ENCODE measurements at regions not wholly inside any gene's neighbourhood (a gene's known extent, or its start where the extent isn't known, plus 50 kb on each side); places are given as distances from the start of the nearest gene placed in this dataset.

DNA sequence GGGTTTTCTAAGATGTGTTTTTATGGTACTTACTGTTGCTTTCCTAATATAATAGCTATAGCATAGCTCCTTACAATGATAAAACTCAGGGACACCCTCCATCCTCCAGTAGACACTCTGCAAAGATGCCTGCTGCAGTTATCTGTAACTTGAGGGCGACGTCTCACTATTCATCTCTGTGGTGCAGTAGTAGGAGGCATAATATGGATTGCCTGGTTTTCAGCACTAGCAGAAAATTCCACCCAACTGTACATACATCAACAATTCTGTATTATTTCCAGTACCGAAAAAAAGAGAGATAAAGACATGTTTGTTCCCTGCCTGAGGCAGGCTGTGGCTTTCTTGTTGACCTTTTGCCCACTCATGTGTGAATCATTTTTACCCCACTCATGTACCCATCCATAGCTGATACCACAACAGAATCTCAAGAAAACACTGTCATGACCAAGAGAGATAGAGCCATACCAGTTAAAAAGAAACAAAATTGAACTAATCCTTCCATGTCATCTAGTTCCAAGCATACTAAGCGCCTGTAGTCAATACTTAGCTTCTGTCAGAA lies 220.1 kb downstream of the RAB28 start:
- POLR2A ChIA-PET: no interaction called here
- H3K36me3 Mint-ChIP-seq: no peaks in the 10 kb centered on the region
- no peaks in the 10 kb centered on the region for H3K27me3 Mint-ChIP-seq (ENCODE audit: low read depth)
- H3K9me3 Mint-ChIP-seq: no peaks in the 10 kb centered on the region
- H3K27ac Mint-ChIP-seq: no peak overlapping the region
- CTCF ChIA-PET: no interaction called here
- peaks cover 26% of the 10 kb centered on the region for H3K4me1 Mint-ChIP-seq
- no peak for ATAC-seq
- no peak for DNase-seq (ENCODE audit: low spot score)
- TF ChIP-seq MYBL2 (CRISPR knock-in tag; IDR thresholded peaks at IDR 0.05) (no peak), NR1H2 (CRISPR knock-in tag; IDR thresholded peaks at IDR 0.05) (no peak), MAX (CRISPR knock-in tag; IDR thresholded peaks at IDR 0.05) (no peak), ZBTB21 (CRISPR knock-in tag; IDR thresholded peaks at IDR 0.05; ENCODE audit: borderline replicate concordance) (no peak), RORB (CRISPR knock-in tag; IDR thresholded peaks at IDR 0.05) (no peak), FOXK1 (CRISPR knock-in tag; IDR thresholded peaks at IDR 0.05) (no peak), ARID4B (CRISPR knock-in tag; IDR thresholded peaks at IDR 0.05; ENCODE audit: borderline replicate concordance) (no peak), NFE2L1 (CRISPR knock-in tag; IDR thresholded peaks at IDR 0.05) (no peak)
- TF ChIP-seq, protein P1, sequence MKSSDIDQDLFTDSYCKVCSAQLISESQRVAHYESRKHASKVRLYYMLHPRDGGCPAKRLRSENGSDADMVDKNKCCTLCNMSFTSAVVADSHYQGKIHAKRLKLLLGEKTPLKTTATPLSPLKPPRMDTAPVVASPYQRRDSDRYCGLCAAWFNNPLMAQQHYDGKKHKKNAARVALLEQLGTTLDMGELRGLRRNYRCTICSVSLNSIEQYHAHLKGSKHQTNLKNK (CRISPR knock-in tag; IDR thresholded peaks at IDR 0.05): no peak
- TF ChIP-seq, protein P2, sequence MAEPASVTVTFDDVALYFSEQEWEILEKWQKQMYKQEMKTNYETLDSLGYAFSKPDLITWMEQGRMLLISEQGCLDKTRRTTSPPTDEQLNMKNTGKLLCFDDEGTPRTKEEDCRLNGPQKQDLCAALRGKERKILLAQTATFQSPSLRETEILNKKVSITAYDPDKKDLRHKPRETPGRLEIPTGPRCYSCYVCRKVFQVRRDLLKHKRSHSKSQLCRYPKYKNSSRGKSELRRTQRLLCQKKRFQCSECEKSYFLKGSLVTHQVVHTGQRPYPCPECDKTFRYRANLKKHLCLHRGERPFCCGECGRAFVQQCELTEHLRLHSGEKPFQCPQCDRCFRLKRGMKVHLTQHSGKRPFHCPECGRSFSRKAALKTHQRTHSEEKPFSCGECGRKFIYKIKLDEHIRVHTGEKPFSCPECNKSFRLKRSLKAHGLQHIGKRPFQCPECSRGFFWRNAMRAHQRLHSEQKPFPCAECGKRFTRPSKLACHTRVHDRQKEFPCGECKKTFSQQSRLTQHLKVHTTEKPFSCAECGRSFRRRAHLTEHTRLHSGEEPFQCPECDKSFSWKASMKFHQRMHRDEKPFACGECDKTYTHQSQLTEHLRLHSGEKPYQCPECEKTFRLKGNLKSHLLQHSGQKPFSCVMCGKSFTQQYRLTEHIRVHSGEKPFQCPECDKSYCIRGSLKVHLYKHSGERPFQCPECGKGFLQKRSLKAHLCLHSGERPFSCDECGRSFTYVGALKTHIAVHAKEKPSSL (CRISPR knock-in tag; conservative IDR thresholded peaks at IDR 0.05): no peak
- TF ChIP-seq, protein P3, sequence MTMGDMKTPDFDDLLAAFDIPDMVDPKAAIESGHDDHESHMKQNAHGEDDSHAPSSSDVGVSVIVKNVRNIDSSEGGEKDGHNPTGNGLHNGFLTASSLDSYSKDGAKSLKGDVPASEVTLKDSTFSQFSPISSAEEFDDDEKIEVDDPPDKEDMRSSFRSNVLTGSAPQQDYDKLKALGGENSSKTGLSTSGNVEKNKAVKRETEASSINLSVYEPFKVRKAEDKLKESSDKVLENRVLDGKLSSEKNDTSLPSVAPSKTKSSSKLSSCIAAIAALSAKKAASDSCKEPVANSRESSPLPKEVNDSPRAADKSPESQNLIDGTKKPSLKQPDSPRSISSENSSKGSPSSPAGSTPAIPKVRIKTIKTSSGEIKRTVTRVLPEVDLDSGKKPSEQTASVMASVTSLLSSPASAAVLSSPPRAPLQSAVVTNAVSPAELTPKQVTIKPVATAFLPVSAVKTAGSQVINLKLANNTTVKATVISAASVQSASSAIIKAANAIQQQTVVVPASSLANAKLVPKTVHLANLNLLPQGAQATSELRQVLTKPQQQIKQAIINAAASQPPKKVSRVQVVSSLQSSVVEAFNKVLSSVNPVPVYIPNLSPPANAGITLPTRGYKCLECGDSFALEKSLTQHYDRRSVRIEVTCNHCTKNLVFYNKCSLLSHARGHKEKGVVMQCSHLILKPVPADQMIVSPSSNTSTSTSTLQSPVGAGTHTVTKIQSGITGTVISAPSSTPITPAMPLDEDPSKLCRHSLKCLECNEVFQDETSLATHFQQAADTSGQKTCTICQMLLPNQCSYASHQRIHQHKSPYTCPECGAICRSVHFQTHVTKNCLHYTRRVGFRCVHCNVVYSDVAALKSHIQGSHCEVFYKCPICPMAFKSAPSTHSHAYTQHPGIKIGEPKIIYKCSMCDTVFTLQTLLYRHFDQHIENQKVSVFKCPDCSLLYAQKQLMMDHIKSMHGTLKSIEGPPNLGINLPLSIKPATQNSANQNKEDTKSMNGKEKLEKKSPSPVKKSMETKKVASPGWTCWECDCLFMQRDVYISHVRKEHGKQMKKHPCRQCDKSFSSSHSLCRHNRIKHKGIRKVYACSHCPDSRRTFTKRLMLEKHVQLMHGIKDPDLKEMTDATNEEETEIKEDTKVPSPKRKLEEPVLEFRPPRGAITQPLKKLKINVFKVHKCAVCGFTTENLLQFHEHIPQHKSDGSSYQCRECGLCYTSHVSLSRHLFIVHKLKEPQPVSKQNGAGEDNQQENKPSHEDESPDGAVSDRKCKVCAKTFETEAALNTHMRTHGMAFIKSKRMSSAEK (CRISPR knock-in tag; IDR thresholded peaks at IDR 0.05; ENCODE audit: borderline replicate concordance): no peak
- TF ChIP-seq, protein P4, sequence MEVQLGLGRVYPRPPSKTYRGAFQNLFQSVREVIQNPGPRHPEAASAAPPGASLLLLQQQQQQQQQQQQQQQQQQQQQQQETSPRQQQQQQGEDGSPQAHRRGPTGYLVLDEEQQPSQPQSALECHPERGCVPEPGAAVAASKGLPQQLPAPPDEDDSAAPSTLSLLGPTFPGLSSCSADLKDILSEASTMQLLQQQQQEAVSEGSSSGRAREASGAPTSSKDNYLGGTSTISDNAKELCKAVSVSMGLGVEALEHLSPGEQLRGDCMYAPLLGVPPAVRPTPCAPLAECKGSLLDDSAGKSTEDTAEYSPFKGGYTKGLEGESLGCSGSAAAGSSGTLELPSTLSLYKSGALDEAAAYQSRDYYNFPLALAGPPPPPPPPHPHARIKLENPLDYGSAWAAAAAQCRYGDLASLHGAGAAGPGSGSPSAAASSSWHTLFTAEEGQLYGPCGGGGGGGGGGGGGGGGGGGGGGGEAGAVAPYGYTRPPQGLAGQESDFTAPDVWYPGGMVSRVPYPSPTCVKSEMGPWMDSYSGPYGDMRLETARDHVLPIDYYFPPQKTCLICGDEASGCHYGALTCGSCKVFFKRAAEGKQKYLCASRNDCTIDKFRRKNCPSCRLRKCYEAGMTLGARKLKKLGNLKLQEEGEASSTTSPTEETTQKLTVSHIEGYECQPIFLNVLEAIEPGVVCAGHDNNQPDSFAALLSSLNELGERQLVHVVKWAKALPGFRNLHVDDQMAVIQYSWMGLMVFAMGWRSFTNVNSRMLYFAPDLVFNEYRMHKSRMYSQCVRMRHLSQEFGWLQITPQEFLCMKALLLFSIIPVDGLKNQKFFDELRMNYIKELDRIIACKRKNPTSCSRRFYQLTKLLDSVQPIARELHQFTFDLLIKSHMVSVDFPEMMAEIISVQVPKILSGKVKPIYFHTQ (CRISPR knock-in tag; IDR thresholded peaks at IDR 0.05): no peak
- H3K4me3 Mint-ChIP-seq: no peak overlapping the region
